ENCODE measurements at regions not wholly inside any gene's neighbourhood (a gene's known extent, or its start where the extent isn't known, plus 50 kb on each side); places are given as distances from the start of the nearest gene placed in this dataset.

DNA sequence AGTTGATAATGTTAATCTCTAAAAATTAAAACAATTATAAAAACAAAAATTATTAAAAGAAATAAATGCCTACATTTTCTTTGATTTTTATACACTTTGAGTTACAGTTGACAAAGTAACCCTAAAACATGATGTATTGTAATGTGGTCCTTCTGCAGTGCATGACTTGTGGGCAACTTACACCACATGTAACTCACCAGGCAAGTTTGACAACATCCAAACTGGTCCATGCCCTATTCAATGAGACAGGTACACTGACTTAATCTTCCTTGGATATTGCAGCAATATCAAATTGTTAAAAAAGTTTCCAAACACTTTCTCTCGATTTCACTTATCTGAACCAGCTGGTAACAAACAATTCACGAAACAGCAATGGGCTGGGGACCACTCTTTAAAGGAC lies 81.5 kb downstream of the FTHL17 start:
- TF ChIP-seq ZFP3 (CRISPR knock-in tag; IDR thresholded peaks at IDR 0.05) = no peak
- no peak for TF ChIP-seq ESRRG (CRISPR knock-in tag; IDR thresholded peaks at IDR 0.05)
